HPDE6-E6E7 (cell line): ENCODE measurements at regions not wholly inside any gene's neighbourhood (a gene's known extent, or its start where the extent isn't known, plus 50 kb on each side); places are given as distances from the start of the nearest gene placed in this dataset.
"Not testable (repeated sequence)": the region's sequence is repeated elsewhere in the genome, so short reads cannot be mapped to it uniquely, and the experiment has no call there.

Experiments
- DNase-seq: peaks from one replicate; pipeline ENCODE4 v3.0.0; 2011; ENCODE audit warnings: missing footprints; ENCODE audit errors: extremely low spot score

- no peak for DNase-seq
Measured at GRCh38 chr5:56298336-56299090, 65.4 kb upstream of the ANKRD55 start.

GRCh38 chr5:56297851-56298250, 64.7 kb upstream of the ANKRD55 start:
- DNase-seq, result no peak

GRCh38 chr5:56295311-56295710, 62.2 kb upstream of the ANKRD55 start:
- DNase-seq, result not testable (repeated sequence)

- no peak for DNase-seq
Measured at GRCh38 chr5:56294354-56294753, 61.2 kb upstream of the ANKRD55 start.

GRCh38 chr5:56292874-56293273, 59.7 kb upstream of the ANKRD55 start:
- not testable (repeated sequence) for DNase-seq

- no peak for DNase-seq
Measured at GRCh38 chr5:56291661-56292374, 58.7 kb upstream of the ANKRD55 start.

- no peak for DNase-seq
Measured at GRCh38 chr5:56291079-56291643, 58.0 kb upstream of the ANKRD55 start.

GRCh38 chr5:56290378-56291078, 57.4 kb upstream of the ANKRD55 start:
- DNase-seq, result no peak

GRCh38 chr5:56289602-56289987, 56.5 kb upstream of the ANKRD55 start:
- no peak for DNase-seq

- DNase-seq, result no peak
Measured at GRCh38 chr5:56288873-56289601, 55.9 kb upstream of the ANKRD55 start.

- DNase-seq, result no peak
Measured at GRCh38 chr5:56286015-56286884, 53.1 kb upstream of the ANKRD55 start.

- no peak for DNase-seq
Measured at GRCh38 chr5:56282951-56283350, 49.8 kb upstream of the ANKRD55 start.
